HCT116 (cell line): ENCODE measurements at regions not wholly inside any gene's neighbourhood (a gene's known extent, or its start where the extent isn't known, plus 50 kb on each side); places are given as distances from the start of the nearest gene placed in this dataset.

Source experiments
- ATAC-seq: fragments of 200-7000 bp; cut with Tn5 transposase; 2 replicates; pipeline ENCODE4 v1.9.1; 2020; ENCODE audit warnings: mild to moderate bottlenecking, moderate library complexity
- BruUV-seq: library from RNA; stranded (reverse); fragments of 400-500 nt; replicated peaks from 2 replicates; lab custom pipeline; 2021; lab: Mats Ljungman, UMichigan
- CTCF ChIA-PET: fragments of 300-600 bp; sonication (Branson Sonifier 250); formaldehyde crosslinking; loops from one replicate; lab custom pipeline; 2021; ENCODE audit warnings: antibody characterized with exemption; lab: Charles Lee
- POLR2A ChIA-PET: fragments of 300-600, 350-600 bp; sonication (Branson Sonifier 250); formaldehyde crosslinking; loops from one replicate; lab custom pipeline; 2021; ENCODE audit warnings: antibody characterized with exemption; lab: Charles Lee
- RAD21 ChIA-PET, 2 experiments: fragments of 300-600 bp; sonication (Branson Sonifier 250); formaldehyde crosslinking; loops; one replicate each; lab custom pipeline; 2023; ENCODE audit warnings: low total read pairs in 2 of 2; ENCODE audit not compliant: uncharacterized antibody in 2 of 2, unreplicated experiment in 2 of 2, low non-redundant PET in 1 of 2; lab: Charles Lee
- DNase-seq: peaks from one replicate; pipeline ENCODE4 v3.0.0-alpha.2; 2010; ENCODE audit warnings: low read depth, low spot score
- H2AFZ ChIP-seq: fragments of 200-600 bp; shearing (Covaris generic), sonication (generic); 2 replicates; pipeline ENCODE4 v1.6.1; 2017; ENCODE audit warnings: low read depth, mixed run types, mixed read lengths, antibody characterized with exemption, low read length; ENCODE audit not compliant: poor library complexity, severe bottlenecking
- H3K27ac ChIP-seq: 2 replicates; pipeline ENCODE4 v1.5.1; 2012; ENCODE audit warnings: low read depth, low read length
- H3K27me3 ChIP-seq: fragments of 200-600 bp; sonication (generic); 2 replicates; pipeline ENCODE4 v1.6.1; 2016; ENCODE audit warnings: mixed run types, low read length, mixed read lengths; ENCODE audit not compliant: insufficient read depth
- H3K36me3 ChIP-seq, 2 experiments: fragments of 200-500 bp in 1 of 2; fragments of 200-600 bp in 1 of 2; sonication (Bioruptor generic) in 1 of 2; sonication (generic) in 1 of 2; 2 replicates each; pipeline versions ENCODE4 v1.5.1 to v1.6.1; 2014 to 2016; ENCODE audit warnings: low read length in 2 of 2, inconsistent platforms in 1 of 2, mixed read lengths in 1 of 2, mixed run types in 1 of 2; ENCODE audit not compliant: insufficient read depth in 2 of 2, control insufficient read depth in 1 of 2
- H3K4me1 ChIP-seq, 2 experiments: fragments of 200-600 bp in 1 of 2; sonication (generic) in 1 of 2; 2 replicates each; pipeline versions ENCODE4 v1.5.1 to v1.6.1; 2012 to 2017; ENCODE audit warnings: low read length in 2 of 2, inconsistent platforms in 1 of 2, mild to moderate bottlenecking in 1 of 2, mixed read lengths in 1 of 2, mixed run types in 1 of 2, moderate library complexity in 1 of 2; ENCODE audit not compliant: insufficient read depth in 2 of 2, control insufficient read depth in 1 of 2
- H3K4me2 ChIP-seq: fragments of 200-600 bp; sonication (generic); 2 replicates; pipeline ENCODE4 v1.6.1; 2017; ENCODE audit warnings: mixed run types, low read length, mixed read lengths
- H3K4me3 ChIP-seq, 2 experiments: fragments of 200-600 bp in 1 of 2; sonication (generic) in 1 of 2; replicated peaks in 1 of 2; 2 replicates each; pipeline ENCODE4 v1.5.1; 2011 to 2016; ENCODE audit warnings: low read length in 2 of 2, control low read depth in 1 of 2, low read depth in 1 of 2, mild to moderate bottlenecking in 1 of 2, mixed read lengths in 1 of 2, mixed run types in 1 of 2
- H3K79me2 ChIP-seq: fragments of 200-600 bp; sonication (generic); 2 replicates; pipeline ENCODE4 v1.6.1; 2017; ENCODE audit warnings: mild to moderate bottlenecking, mixed run types, low read length, moderate library complexity, mixed read lengths; ENCODE audit not compliant: insufficient read depth
- H3K9ac ChIP-seq: fragments of 200-600 bp; sonication (generic); 2 replicates; pipeline ENCODE4 v1.6.1; 2016; ENCODE audit warnings: low read length, mixed read lengths
- H3K9me2 ChIP-seq: fragments of 200-600 bp; sonication (generic), shearing (Covaris generic); 2 replicates; pipeline ENCODE4 v1.6.1; 2017; ENCODE audit warnings: mixed run types, mild to moderate bottlenecking, moderate library complexity; ENCODE audit not compliant: insufficient read depth
- H3K9me3 ChIP-seq, 2 experiments: fragments of 200-500 bp in 1 of 2; fragments of 200-600 bp in 1 of 2; sonication (Bioruptor generic) in 1 of 2; sonication (generic) in 1 of 2; 2 replicates each; pipeline ENCODE4 v1.6.1; 2014 to 2017; ENCODE audit warnings: low read length in 2 of 2, mixed read lengths in 2 of 2, inconsistent platforms in 1 of 2, low read depth in 1 of 2, mild to moderate bottlenecking in 1 of 2, mixed run types in 1 of 2, moderate library complexity in 1 of 2; ENCODE audit not compliant: control insufficient read depth in 1 of 2, insufficient read depth in 1 of 2
- H4K20me1 ChIP-seq: fragments of 200-600 bp; sonication (generic), shearing (Covaris generic); 2 replicates; pipeline ENCODE4 v1.6.1; 2017; ENCODE audit warnings: mixed run types, mild to moderate bottlenecking, moderate library complexity; ENCODE audit not compliant: insufficient read depth
- ELF1 ChIP-seq: IDR thresholded peaks from 2 replicates; pipeline ENCODE4 v1.6.1; 2012; ENCODE audit warnings: low read depth, borderline replicate concordance
- FOSL1 ChIP-seq: IDR thresholded peaks from 2 replicates; pipeline ENCODE4 v1.6.1; 2012; ENCODE audit warnings: low read depth
- SP1 ChIP-seq: IDR thresholded peaks from 2 replicates; pipeline ENCODE4 v1.6.1; 2012; ENCODE audit warnings: low read depth
- ZBTB33 ChIP-seq: IDR thresholded peaks from 2 replicates; pipeline ENCODE4 v1.6.1; 2011; ENCODE audit warnings: mild to moderate bottlenecking, low read length, moderate library complexity; ENCODE audit not compliant: insufficient replicate concordance; ENCODE audit errors: extremely low read depth
- ZFX ChIP-seq: fragments of 450-650 bp; IDR thresholded peaks from 2 replicates; pipeline ENCODE4 v1.6.1; 2017
- intact Hi-C: fragments of 100-400 bp; cut with micrococcal nuclease; formaldehyde crosslinking; loops from 2 replicates; pipeline ENCODE4 v1.10.0; 2022

- no peak overlapping the region for H3K27ac ChIP-seq
- no peaks in the 10 kb centered on the region for H3K9me3 ChIP-seq
- no peak overlapping the region for H2AFZ ChIP-seq
- H3K4me3 ChIP-seq, result no peak overlapping the region
- RAD21 ChIA-PET, result no interaction called here
- BruUV-seq, result no TSS peak
- intact Hi-C loops, result no loop called here
- POLR2A ChIA-PET, result no interaction called here
- DNase-seq (no peak), ATAC-seq (no peak)
- H3K36me3 ChIP-seq, result no peaks in the 10 kb centered on the region
- TF ChIP-seq ZFX (no peak), ZBTB33 (no peak)
- H3K27me3 ChIP-seq, result no peaks in the 10 kb centered on the region
- H3K4me1 ChIP-seq, result no peaks in the 10 kb centered on the region
- no peak overlapping the region for H3K9ac ChIP-seq
- H4K20me1 ChIP-seq, result no peaks in the 10 kb centered on the region
- no peaks in the 10 kb centered on the region for H3K79me2 ChIP-seq
- CTCF ChIA-PET, result no interaction called here
- no peaks in the 10 kb centered on the region for H3K9me2 ChIP-seq
- no peak overlapping the region for H3K4me2 ChIP-seq
Measured at GRCh38 chr5:44632344-44632743, 176.4 kb upstream of the MRPS30 start.

- no peaks in the 10 kb centered on the region for H3K9me2 ChIP-seq
- H3K9me3 ChIP-seq, result no peaks in the 10 kb centered on the region
- H2AFZ ChIP-seq, result no peak overlapping the region
- H3K79me2 ChIP-seq, result no peaks in the 10 kb centered on the region
- ATAC-seq (no peak), DNase-seq (no peak)
- TF ChIP-seq ELF1, result no peak
- TF ChIP-seq FOSL1, result no peak
- TF ChIP-seq SP1, result no peak
- H3K4me1 ChIP-seq, result no peaks in the 10 kb centered on the region
- no peak overlapping the region for H3K4me2 ChIP-seq
- H3K27ac ChIP-seq, result no peak overlapping the region
- H3K4me3 ChIP-seq, result no peak overlapping the region
- no peak overlapping the region for H3K9ac ChIP-seq
- RAD21 ChIA-PET, result no interaction called here
- no peaks in the 10 kb centered on the region for H3K27me3 ChIP-seq
- no peaks in the 10 kb centered on the region for H3K36me3 ChIP-seq
- POLR2A ChIA-PET, result no interaction called here
- no TSS peak for BruUV-seq
- H4K20me1 ChIP-seq, result no peaks in the 10 kb centered on the region
- CTCF ChIA-PET, result no interaction called here
- intact Hi-C loops, result no loop called here
Measured at GRCh38 chr5:44626846-44627245, 181.9 kb upstream of the MRPS30 start.
